ENCODE measurements at regions not wholly inside any gene's neighbourhood (a gene's known extent, or its start where the extent isn't known, plus 50 kb on each side); places are given as distances from the start of the nearest gene placed in this dataset.

DNA sequence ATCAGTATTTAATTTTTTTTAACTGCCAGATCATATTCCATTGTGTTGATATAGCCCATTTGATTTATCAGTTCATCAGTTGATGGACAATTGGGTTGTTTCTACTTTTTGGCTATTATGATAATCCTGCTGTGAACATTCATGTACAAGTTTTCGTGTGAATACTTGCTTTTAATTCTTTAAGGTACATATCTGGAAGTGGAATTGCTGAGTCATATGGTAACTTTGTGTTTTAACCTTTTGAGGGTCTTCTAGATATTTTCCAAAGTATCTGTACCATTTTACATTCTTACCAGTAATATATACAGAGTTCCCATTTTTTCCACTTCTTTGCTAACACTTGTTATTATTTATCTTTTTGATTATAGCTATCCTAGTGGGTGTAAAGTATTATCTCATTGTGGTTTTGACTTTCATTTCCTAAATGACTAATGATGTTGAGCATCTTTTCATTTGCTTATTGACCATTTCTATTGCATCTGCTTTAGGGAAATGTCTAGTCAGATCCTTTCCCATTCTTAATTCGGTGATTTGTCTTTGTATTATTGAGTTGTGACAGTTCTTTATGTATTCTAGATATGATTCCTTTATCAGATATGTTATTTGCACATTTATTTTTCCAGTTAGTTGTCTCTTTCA lies 75.2 kb upstream of the NUDT6 start:
- WGBS (ENCODE audit: insufficient coverage, insufficient replicate concordance, low lambda C conversion rate, missing lambda C conversion rate), result 22% methylated on average over 2 of the region's 2 CpGs
- no peak overlapping the region for H2AFZ ChIP-seq (ENCODE audit: control insufficient read depth, low read depth, low read length)
- no peak overlapping the region for H3K4me3 ChIP-seq
- H3K36me3 ChIP-seq (ENCODE audit: control insufficient read depth in 2 of 2, insufficient read depth in 2 of 2, low read length in 1 of 2), result no peaks in the 10 kb centered on the region
- H4K20me1 ChIP-seq (ENCODE audit: control insufficient read depth, insufficient read depth), result no peaks in the 10 kb centered on the region
- H3K9me3 ChIP-seq (replicated peaks; ENCODE audit: control insufficient read depth, insufficient read depth, low read length), result no peaks in the 10 kb centered on the region
- no peaks in the 10 kb centered on the region for H3K79me2 ChIP-seq (ENCODE audit: control insufficient read depth, insufficient read depth, low read length)
- ChIA-PET RAD21 (ENCODE audit: unreplicated experiment) (no interaction called here), POLR2A (no interaction called here), SMC1A (ENCODE audit: uncharacterized antibody, unreplicated experiment) (no interaction called here), CTCF (interaction anchor here (1.2 kb wide), 1 partner anchor 11 kb away, joined by 4 read pairs; no protein-coding TSS in a partner anchor)
- peak; percentile 59 for FAIRE-seq
- H3K27me3 ChIP-seq (replicated peaks in 1 of 2; ENCODE audit: control insufficient read depth in 2 of 2, insufficient read depth in 2 of 2, low read length in 1 of 2), result no peaks in the 10 kb centered on the region
- peak; percentile 80 for ATAC-seq
- H3K27ac ChIP-seq (ENCODE audit: control insufficient read depth, insufficient read depth), result no peak overlapping the region
- H3K9ac ChIP-seq (ENCODE audit: control insufficient read depth, insufficient read depth, low read length), result no peak overlapping the region
- H3K4me1 ChIP-seq (ENCODE audit: control insufficient read depth, insufficient read depth, low read length), result no peaks in the 10 kb centered on the region
- intact Hi-C loops (cut with micrococcal nuclease; ENCODE audit: unreplicated experiment) (no loop called here), in situ Hi-C loops (cut with MboI) (no loop called here)
- no TSS peak for BruUV-seq (replicated peaks)
- DNase-seq (ENCODE audit: low read depth, low spot score), result no peak
- H3K4me2 ChIP-seq (ENCODE audit: control insufficient read depth, insufficient read depth), result no peak overlapping the region
- no peak for TF ChIP-seq HCFC1 (IDR thresholded peaks at IDR 0.05; ENCODE audit: low read length)
- TF ChIP-seq ZSCAN29 (IDR thresholded peaks at IDR 0.05), result no peak
- TF ChIP-seq SUZ12 (IDR thresholded peaks at IDR 0.05; ENCODE audit: unreplicated experiment), result no peak
- TF ChIP-seq RAD21 (IDR thresholded peaks at IDR 0.05; ENCODE audit: insufficient read depth, low read depth, low read length), result no peak
- no peak for TF ChIP-seq SMAD5 (IDR thresholded peaks at IDR 0.05; ENCODE audit: low read depth)
- TF ChIP-seq WRNIP1 (IDR thresholded peaks at IDR 0.05; ENCODE audit: borderline replicate concordance, low read depth, low read length), result no peak
- peak; percentile 84 for TF ChIP-seq ATF7 (IDR thresholded peaks at IDR 0.05; ENCODE audit: low read depth)
- TF ChIP-seq IKZF2 (IDR thresholded peaks at IDR 0.05), result peak; percentile 21 to 38; a peak in 3 of 4 replicates
- peak; percentile 90 for TF ChIP-seq ATF2 (IDR thresholded peaks at IDR 0.05; ENCODE audit: low read length)
- no peak for TF ChIP-seq ZNF24 (IDR thresholded peaks at IDR 0.05)
- TF ChIP-seq, protein P1, sequence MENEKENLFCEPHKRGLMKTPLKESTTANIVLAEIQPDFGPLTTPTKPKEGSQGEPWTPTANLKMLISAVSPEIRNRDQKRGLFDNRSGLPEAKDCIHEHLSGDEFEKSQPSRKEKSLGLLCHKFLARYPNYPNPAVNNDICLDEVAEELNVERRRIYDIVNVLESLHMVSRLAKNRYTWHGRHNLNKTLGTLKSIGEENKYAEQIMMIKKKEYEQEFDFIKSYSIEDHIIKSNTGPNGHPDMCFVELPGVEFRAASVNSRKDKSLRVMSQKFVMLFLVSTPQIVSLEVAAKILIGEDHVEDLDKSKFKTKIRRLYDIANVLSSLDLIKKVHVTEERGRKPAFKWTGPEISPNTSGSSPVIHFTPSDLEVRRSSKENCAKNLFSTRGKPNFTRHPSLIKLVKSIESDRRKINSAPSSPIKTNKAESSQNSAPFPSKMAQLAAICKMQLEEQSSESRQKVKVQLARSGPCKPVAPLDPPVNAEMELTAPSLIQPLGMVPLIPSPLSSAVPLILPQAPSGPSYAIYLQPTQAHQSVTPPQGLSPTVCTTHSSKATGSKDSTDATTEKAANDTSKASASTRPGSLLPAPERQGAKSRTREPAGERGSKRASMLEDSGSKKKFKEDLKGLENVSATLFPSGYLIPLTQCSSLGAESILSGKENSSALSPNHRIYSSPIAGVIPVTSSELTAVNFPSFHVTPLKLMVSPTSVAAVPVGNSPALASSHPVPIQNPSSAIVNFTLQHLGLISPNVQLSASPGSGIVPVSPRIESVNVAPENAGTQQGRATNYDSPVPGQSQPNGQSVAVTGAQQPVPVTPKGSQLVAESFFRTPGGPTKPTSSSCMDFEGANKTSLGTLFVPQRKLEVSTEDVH (IDR thresholded peaks at IDR 0.05; ENCODE audit: low read depth, partially characterized antibody), result no peak
- TF ChIP-seq, protein P2, sequence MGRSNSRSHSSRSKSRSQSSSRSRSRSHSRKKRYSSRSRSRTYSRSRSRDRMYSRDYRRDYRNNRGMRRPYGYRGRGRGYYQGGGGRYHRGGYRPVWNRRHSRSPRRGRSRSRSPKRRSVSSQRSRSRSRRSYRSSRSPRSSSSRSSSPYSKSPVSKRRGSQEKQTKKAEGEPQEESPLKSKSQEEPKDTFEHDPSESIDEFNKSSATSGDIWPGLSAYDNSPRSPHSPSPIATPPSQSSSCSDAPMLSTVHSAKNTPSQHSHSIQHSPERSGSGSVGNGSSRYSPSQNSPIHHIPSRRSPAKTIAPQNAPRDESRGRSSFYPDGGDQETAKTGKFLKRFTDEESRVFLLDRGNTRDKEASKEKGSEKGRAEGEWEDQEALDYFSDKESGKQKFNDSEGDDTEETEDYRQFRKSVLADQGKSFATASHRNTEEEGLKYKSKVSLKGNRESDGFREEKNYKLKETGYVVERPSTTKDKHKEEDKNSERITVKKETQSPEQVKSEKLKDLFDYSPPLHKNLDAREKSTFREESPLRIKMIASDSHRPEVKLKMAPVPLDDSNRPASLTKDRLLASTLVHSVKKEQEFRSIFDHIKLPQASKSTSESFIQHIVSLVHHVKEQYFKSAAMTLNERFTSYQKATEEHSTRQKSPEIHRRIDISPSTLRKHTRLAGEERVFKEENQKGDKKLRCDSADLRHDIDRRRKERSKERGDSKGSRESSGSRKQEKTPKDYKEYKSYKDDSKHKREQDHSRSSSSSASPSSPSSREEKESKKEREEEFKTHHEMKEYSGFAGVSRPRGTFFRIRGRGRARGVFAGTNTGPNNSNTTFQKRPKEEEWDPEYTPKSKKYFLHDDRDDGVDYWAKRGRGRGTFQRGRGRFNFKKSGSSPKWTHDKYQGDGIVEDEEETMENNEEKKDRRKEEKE (IDR thresholded peaks at IDR 0.05), result no peak
- peak; percentile 34; the same call in 1 of the 2 replicates for TF ChIP-seq BMI1 (IDR thresholded peaks at IDR 0.05; ENCODE audit: borderline replicate concordance)
- TF ChIP-seq ZBTB4 (CRISPR knock-in tag; IDR thresholded peaks at IDR 0.05), result no peak
- no peak for TF ChIP-seq ZNF207 (IDR thresholded peaks at IDR 0.05; ENCODE audit: borderline replicate concordance)
